CD4-positive, alpha-beta T cell treated with Interleukin-2 at 100 ng/mL for 4 hours (primary cell): ENCODE measurements at regions not wholly inside any gene's neighbourhood (a gene's known extent, or its start where the extent isn't known, plus 50 kb on each side); places are given as distances from the start of the nearest gene placed in this dataset.

Experiments used
- DNase-seq: peaks from one replicate; pipeline ENCODE4 v3.0.0-alpha.2; 2020; ENCODE audit warnings: low spot score

- DNase-seq = no peak
These were observed 131.9 kb downstream of the MRPL36 start for GRCh38 chr5:1667648-1668140.

- DNase-seq = no peak
These were observed 132.6 kb downstream of the MRPL36 start for GRCh38 chr5:1666812-1667588.

- no peak for DNase-seq
These were observed 133.4 kb downstream of the MRPL36 start for GRCh38 chr5:1666221-1666620.

- DNase-seq = no peak
These were observed 133.8 kb downstream of the MRPL36 start for GRCh38 chr5:1665803-1666202.

GRCh38 chr5:1665231-1665630 lies 134.4 kb downstream of the MRPL36 start:
- no peak for DNase-seq

- DNase-seq = no peak
These were observed 136.5 kb downstream of the MRPL36 start for GRCh38 chr5:1663186-1663585.

GRCh38 chr5:1662559-1663085 lies 137.0 kb downstream of the MRPL36 start:
- no peak for DNase-seq

- DNase-seq = no peak
These were observed 137.6 kb downstream of the MRPL36 start for GRCh38 chr5:1661831-1662558.

- DNase-seq = no peak
These were observed 137.6 kb upstream of the LPCAT1 start for GRCh38 chr5:1661311-1661710.

- no peak for DNase-seq
These were observed 136.8 kb upstream of the LPCAT1 start for GRCh38 chr5:1660511-1660910.

- no peak for DNase-seq
These were observed 136.2 kb upstream of the LPCAT1 start for GRCh38 chr5:1660001-1660400.

- DNase-seq = no peak
These were observed 135.6 kb upstream of the LPCAT1 start for GRCh38 chr5:1659100-1659981.

- no peak for DNase-seq
These were observed 134.9 kb upstream of the LPCAT1 start for GRCh38 chr5:1658665-1659064.

- no peak for DNase-seq
These were observed 133.5 kb upstream of the LPCAT1 start for GRCh38 chr5:1657161-1657741.

- DNase-seq = no peak
These were observed 132.7 kb upstream of the LPCAT1 start for GRCh38 chr5:1656271-1656975.

- DNase-seq = no peak
These were observed 131.9 kb upstream of the LPCAT1 start for GRCh38 chr5:1655496-1656270.

GRCh38 chr5:1654786-1655495 lies 131.2 kb upstream of the LPCAT1 start:
- no peak for DNase-seq

- DNase-seq = peak; percentile 20
These were observed 130.2 kb upstream of the LPCAT1 start for GRCh38 chr5:1653698-1654651.
